K562 (cell line): ENCODE measurements at regions not wholly inside any gene's neighbourhood (a gene's known extent, or its start where the extent isn't known, plus 50 kb on each side); places are given as distances from the start of the nearest gene placed in this dataset.

Experiments
- ATAC-seq: fragments of 200-7000 bp; cut with Tn5 transposase; 3 replicates; pipeline ENCODE4 v1.9.1; 2020; ENCODE audit warnings: moderate library complexity
- BruUV-seq: library from RNA; stranded (reverse); fragments of 400-500 nt; replicated peaks from 2 replicates; lab custom pipeline; 2021; lab: Mats Ljungman, UMichigan
- CTCF ChIA-PET: fragments of 300-600 bp; formaldehyde crosslinking; extraction: SDS; loops from one replicate; lab custom pipeline; 2021; ENCODE audit warnings: low intra/inter-chr PET ratio; lab: Yijun Ruan, JAX
- POLR2A ChIA-PET: fragments of 300-600, 350-650 bp; sonication (Branson Sonifier 250); formaldehyde crosslinking; extraction: SDS; loops from one replicate; lab custom pipeline; 2021; ENCODE audit warnings: antibody characterized with exemption, inconsistent platforms; lab: Yijun Ruan, JAX
- DNase-seq, 4 experiments: peaks; one replicate each; pipeline versions ENCODE4 v3.0.0 to v3.0.0-alpha.2; 2011 to 2018; ENCODE audit warnings: low spot score in 3 of 4, mixed read lengths in 3 of 4; ENCODE audit errors: extremely low read depth in 1 of 4
- FAIRE-seq: peaks from 2 replicates; lab custom pipeline; 2011; peaks lifted over from hg19 to GRCh38; lab: Jason Lieb, UNC
- H2AFZ ChIP-seq: 2 replicates; pipeline ENCODE4 v1.6.0; 2011; ENCODE audit warnings: low read depth, low read length, control low read depth, inconsistent platforms
- H3K27ac ChIP-seq: fragments of 200-600 bp; 3 replicates; pipeline ENCODE4 v1.8.0; 2011; ENCODE audit warnings: low read depth, mild to moderate bottlenecking, control low read depth, inconsistent platforms, low read length, moderate library complexity, mixed read lengths; ENCODE audit errors: extremely low read depth
- H3K27me3 ChIP-seq, 2 experiments: fragments of 300-600 bp in 1 of 2; 2 replicates in 1 of 2; 3 replicates in 1 of 2; pipeline versions ENCODE4 v1.6.0 to v1.8.0; 2011; ENCODE audit warnings: inconsistent platforms in 2 of 2, low read length in 2 of 2, mild to moderate bottlenecking in 1 of 2, mixed read lengths in 1 of 2, moderate library complexity in 1 of 2; ENCODE audit not compliant: control insufficient read depth in 2 of 2, insufficient read depth in 2 of 2
- H3K36me3 ChIP-seq: fragments of 300-600 bp; 3 replicates; pipeline ENCODE4 v1.8.0; 2011; ENCODE audit warnings: mild to moderate bottlenecking, low read length, inconsistent platforms; ENCODE audit not compliant: control insufficient read depth, insufficient read depth
- H3K4me1 ChIP-seq, 2 experiments: fragments of 200-600 bp in 1 of 2; replicated peaks in 1 of 2; 2 replicates in 1 of 2; 3 replicates in 1 of 2; pipeline versions ENCODE4 v1.5.1 to v1.8.0; 2011; ENCODE audit warnings: inconsistent platforms in 2 of 2, low read length in 2 of 2, mild to moderate bottlenecking in 1 of 2, mixed read lengths in 1 of 2, moderate library complexity in 1 of 2; ENCODE audit not compliant: control insufficient read depth in 2 of 2, insufficient read depth in 2 of 2
- H3K4me2 ChIP-seq: 2 replicates; pipeline ENCODE4 v1.6.1; 2011; ENCODE audit warnings: low read length, control low read depth, inconsistent platforms, mixed read lengths; ENCODE audit not compliant: insufficient read depth
- H3K4me3 ChIP-seq: fragments of 200-600 bp; sonication (generic), shearing (Covaris generic); 2 replicates; pipeline ENCODE4 v1.5.1; 2016; ENCODE audit warnings: control low read depth, inconsistent platforms
- H3K79me2 ChIP-seq: fragments of 200-600 bp; 3 replicates; pipeline ENCODE4 v1.8.0; 2011; ENCODE audit warnings: low read length, inconsistent platforms; ENCODE audit not compliant: control insufficient read depth, insufficient read depth
- H3K9ac ChIP-seq, 2 experiments: 2 replicates each; pipeline versions ENCODE4 v1.6.0 to v1.6.1; 2011; ENCODE audit warnings: low read depth in 2 of 2, low read length in 2 of 2, control low read depth in 1 of 2, inconsistent platforms in 1 of 2, mild to moderate bottlenecking in 1 of 2, mixed read lengths in 1 of 2; ENCODE audit not compliant: insufficient read depth in 1 of 2
- H3K9me1 ChIP-seq: one replicate; pipeline ENCODE4 v1.6.0; 2011; ENCODE audit warnings: inconsistent platforms, mild to moderate bottlenecking, low read length, moderate library complexity; ENCODE audit not compliant: control insufficient read depth, insufficient read depth
- H3K9me3 ChIP-seq: replicated peaks from 2 replicates; pipeline ENCODE4 v1.5.1; 2011; ENCODE audit warnings: low read depth, low read length, inconsistent platforms; ENCODE audit not compliant: control insufficient read depth, insufficient read depth
- H4K20me1 ChIP-seq: replicated peaks from 2 replicates; pipeline ENCODE4 v1.6.1; 2011; ENCODE audit warnings: low read length, inconsistent platforms, mixed read lengths; ENCODE audit not compliant: control insufficient read depth, insufficient read depth
- ATF2 ChIP-seq: sonication (generic); formaldehyde crosslinking; IDR thresholded peaks from 2 replicates; pipeline ENCODE4 v1.8.1; 2022; ENCODE audit warnings: missing genetic modification reagents
- BACH1 ChIP-seq: fragments of 200-800 bp; sonication (Bioruptor generic); IDR thresholded peaks from 2 replicates; pipeline ENCODE4 v1.6.1; 2016; ENCODE audit warnings: missing genetic modification characterization, missing compliant biosample characterization
- CEBPB ChIP-seq: fragments of 450-650 bp; IDR thresholded peaks from 2 replicates; pipeline ENCODE4 v1.6.1; 2016; ENCODE audit warnings: missing genetic modification characterization, missing compliant biosample characterization
- MTA1 ChIP-seq: fragments of 450-650 bp; IDR thresholded peaks from 2 replicates; pipeline ENCODE4 v1.6.1; 2017; ENCODE audit warnings: borderline replicate concordance
- NFIX ChIP-seq: fragments of 250-450 bp; sonication (Bioruptor Pico); IDR thresholded peaks from 2 replicates; pipeline ENCODE4 v1.4.0; 2020; ENCODE audit warnings: low read depth, mild to moderate bottlenecking, moderate library complexity
- PRDM10 ChIP-seq: fragments of 450-650 bp; IDR thresholded peaks from 2 replicates; pipeline ENCODE4 v1.6.1; 2018; ENCODE audit not compliant: partially characterized antibody
- PRMT5 ChIP-seq: sonication (generic); formaldehyde crosslinking; IDR thresholded peaks from 2 replicates; pipeline ENCODE4 v1.5.0; 2020; ENCODE audit warnings: missing genetic modification reagents
- RFX7 ChIP-seq: fragments of 250-450 bp; sonication (Bioruptor Pico); IDR thresholded peaks from 2 replicates; pipeline ENCODE4 v1.5.1; 2021; ENCODE audit warnings: mild to moderate bottlenecking
- SRSF1 ChIP-seq: fragments of 200-400 bp; formaldehyde crosslinking; IDR thresholded peaks from 2 replicates; pipeline ENCODE4 v1.6.1; 2017; ENCODE audit warnings: mild to moderate bottlenecking, low read depth, low read length, moderate library complexity
- ZNF354B ChIP-seq: fragments of 250-450 bp; sonication (Bioruptor Pico); IDR thresholded peaks from 2 replicates; pipeline ENCODE4 v1.4.0; 2020
- ZNF696 ChIP-seq: fragments of 250-450 bp; sonication (Bioruptor Pico); conservative IDR thresholded peaks from 2 replicates; pipeline ENCODE4 v1.4.0; 2020; ENCODE audit warnings: mild to moderate bottlenecking, moderate library complexity
- ZNF778 ChIP-seq: fragments of 450-650 bp; formaldehyde crosslinking; IDR thresholded peaks from 2 replicates; pipeline ENCODE4 v1.4.0; 2020; ENCODE audit warnings: mild to moderate bottlenecking, moderate library complexity
- ZNF785 ChIP-seq: fragments of 250-450 bp; sonication (Bioruptor Pico); IDR thresholded peaks from 2 replicates; pipeline ENCODE4 v1.4.0; 2020; ENCODE audit warnings: mild to moderate bottlenecking
- WGBS: fragments of 100-300 bp; shearing (Covaris generic); methylation state at CpG from one replicate; pipeline ENCODE4 v1.1.6; 2016; ENCODE audit warnings: low coverage, mixed read lengths; ENCODE audit not compliant: insufficient coverage; ENCODE audit errors: missing lambda C conversion rate; 5-methylcytosine and 5-hydroxymethylcytosine counted together
- in situ Hi-C: fragments of 300-500 bp; cut with MboI; formaldehyde crosslinking; loops from 4 replicates; pipeline ENCODE4 v1.15.0; 2018; ENCODE audit warnings: inconsistent platforms, mixed read lengths
- intact Hi-C: fragments of 100-400 bp; cut with micrococcal nuclease; formaldehyde crosslinking; loops from 2 replicates; pipeline ENCODE4 v1.14.2; 2022

- Histone ChIP-seq H3K9me3 (0 out of 2 replicates have a peak, but pooled peaks cover 2% of the 10 kb centered on the region), H3K4me1 (no peaks in the 10 kb centered on the region), H4K20me1 (no peaks in the 10 kb centered on the region), H3K4me3 (no peak overlapping the region), H3K27ac (no peak overlapping the region), H3K79me2 (no peaks in the 10 kb centered on the region)
- no peak for DNase-seq
- no peak for ATAC-seq
- intact Hi-C loops (no loop called here), in situ Hi-C loops (no loop called here)
- 0% methylated on average over 1 of the region's 1 CpG for WGBS
- FAIRE-seq = no peak
- CTCF ChIA-PET = no interaction called here
- TF ChIP-seq SRSF1 (no peak), MTA1 (no peak), ZNF778 (CRISPR knock-in tag) (no peak), NFIX (CRISPR knock-in tag) (no peak), PRDM10 (no peak), ZNF696 (no peak), PRMT5 (CRISPR knock-in tag) (no peak), CEBPB (tag) (no peak), RFX7 (CRISPR knock-in tag) (no peak), ZNF785 (CRISPR knock-in tag) (no peak), ATF2 (no peak), BACH1 (tag) (no peak), ZNF354B (CRISPR knock-in tag) (no peak)
- TF ChIP-seq, all 486 proteins: peak for 0
- BruUV-seq = no TSS peak
- Histone ChIP-seq H3K36me3 (no peaks in the 10 kb centered on the region), H3K9me1 (no peaks in the 10 kb centered on the region), H3K27me3 (no peaks in the 10 kb centered on the region), H2AFZ (no peak overlapping the region), H3K4me2 (no peak overlapping the region), H3K9ac (no peak overlapping the region)
- POLR2A ChIA-PET = no interaction called here
Observed at GRCh38 chr6:94680669-94681212, 896.6 kb upstream of the MANEA start.
